Astrocyte (in vitro differentiated cells and primary cell): ENCODE measurements at regions not wholly inside any gene's neighbourhood (a gene's known extent, or its start where the extent isn't known, plus 50 kb on each side); places are given as distances from the start of the nearest gene placed in this dataset.

Experiments used
- DNase-seq: peaks from one replicate; pipeline ENCODE4 v3.0.0-alpha.2; 2010; ENCODE audit warnings: low read depth
- FAIRE-seq: peaks from 2 replicates; lab custom pipeline; 2011; peaks lifted over from hg19 to GRCh38; lab: Jason Lieb, UNC
- H2AFZ ChIP-seq: 2 replicates; pipeline ENCODE4 v1.6.0; 2012; ENCODE audit warnings: low read depth, low read length, inconsistent platforms
- H3K27ac ChIP-seq: 2 replicates; pipeline ENCODE4 v1.5.1; 2011; ENCODE audit warnings: low read depth, low read length, inconsistent platforms
- H3K27me3 ChIP-seq: 2 replicates; pipeline ENCODE4 v1.6.0; 2011; ENCODE audit warnings: low read length, inconsistent platforms; ENCODE audit not compliant: insufficient read depth
- H3K36me3 ChIP-seq: 2 replicates; pipeline ENCODE4 v1.5.1; 2011; ENCODE audit warnings: low read length, inconsistent platforms; ENCODE audit not compliant: insufficient read depth
- H3K4me1 ChIP-seq: 2 replicates; pipeline ENCODE4 v1.5.1; 2011; ENCODE audit warnings: low read length, inconsistent platforms; ENCODE audit not compliant: insufficient read depth
- H3K4me2 ChIP-seq: 2 replicates; pipeline ENCODE4 v1.6.0; 2012; ENCODE audit warnings: low read length, inconsistent platforms
- H3K4me3 ChIP-seq: 2 replicates; pipeline ENCODE4 v1.5.1; 2011; ENCODE audit warnings: low read depth, mild to moderate bottlenecking, low read length, inconsistent platforms; ENCODE audit not compliant: insufficient read depth
- H3K79me2 ChIP-seq: 2 replicates; pipeline ENCODE4 v1.6.0; 2012; ENCODE audit warnings: mild to moderate bottlenecking, low read length, inconsistent platforms; ENCODE audit not compliant: insufficient read depth
- H3K9ac ChIP-seq: 2 replicates; pipeline ENCODE4 v1.6.0; 2012; ENCODE audit warnings: mild to moderate bottlenecking, low read length, inconsistent platforms
- H3K9me3 ChIP-seq: 2 replicates; pipeline ENCODE4 v1.5.1; 2012; ENCODE audit warnings: low read depth, mild to moderate bottlenecking, low read length, inconsistent platforms; ENCODE audit not compliant: insufficient read depth
- H4K20me1 ChIP-seq: 2 replicates; pipeline ENCODE4 v1.6.0; 2012; ENCODE audit warnings: low read length, inconsistent platforms; ENCODE audit not compliant: insufficient read depth
- H3K27ac Mint-ChIP-seq: one replicate; pipeline ENCODE4 v1.8.0; 2021; ENCODE audit warnings: mild to moderate bottlenecking, mixed read lengths; ENCODE audit not compliant: unreplicated experiment
- H3K27me3 Mint-ChIP-seq: one replicate; pipeline ENCODE4 v1.8.0; 2021; ENCODE audit warnings: low read depth, mixed read lengths; ENCODE audit not compliant: unreplicated experiment
- H3K36me3 Mint-ChIP-seq: one replicate; pipeline ENCODE4 v1.8.0; 2021; ENCODE audit warnings: low read depth, mixed read lengths; ENCODE audit not compliant: unreplicated experiment
- H3K4me1 Mint-ChIP-seq: one replicate; pipeline ENCODE4 v1.8.0; 2021; ENCODE audit warnings: low read depth, mixed read lengths; ENCODE audit not compliant: unreplicated experiment
- H3K4me3 Mint-ChIP-seq: one replicate; pipeline ENCODE4 v1.8.0; 2021; ENCODE audit warnings: mild to moderate bottlenecking, moderate library complexity, mixed read lengths; ENCODE audit not compliant: unreplicated experiment
- H3K9me3 Mint-ChIP-seq: one replicate; pipeline ENCODE4 v1.8.0; 2021; ENCODE audit warnings: mild to moderate bottlenecking, mixed read lengths; ENCODE audit not compliant: unreplicated experiment
- EZH2 ChIP-seq: IDR thresholded peaks from 2 replicates; pipeline ENCODE4 v1.6.1; 2012; ENCODE audit warnings: mild to moderate bottlenecking, low read length, inconsistent platforms; ENCODE audit not compliant: insufficient read depth
- TF ChIP-seq, protein P1 (sequence below): IDR thresholded peaks from 2 replicates; pipeline ENCODE4 v1.5.1; 2011; ENCODE audit warnings: low read depth, mild to moderate bottlenecking, inconsistent platforms, low read length, moderate library complexity; ENCODE audit not compliant: insufficient read depth

GRCh38 chr1:114270718-114271117, 117.0 kb upstream of the SYT6 start:
- no peak overlapping the region for H3K27ac ChIP-seq
- H4K20me1 ChIP-seq, result no peaks in the 10 kb centered on the region
- Mint-ChIP-seq H3K27ac (no peak overlapping the region), H3K4me1 (no peaks in the 10 kb centered on the region), H3K4me3 (no peak overlapping the region), H3K27me3 (peaks cover 18% of the 10 kb centered on the region), H3K9me3 (peaks cover 2% of the 10 kb centered on the region), H3K36me3 (no peaks in the 10 kb centered on the region)
- DNase-seq (no peak), FAIRE-seq (no peak)
- no peaks in the 10 kb centered on the region for H3K9me3 ChIP-seq
- peaks cover 12% of the 10 kb centered on the region for H3K27me3 ChIP-seq
- no peak overlapping the region for H3K9ac ChIP-seq
- no peaks in the 10 kb centered on the region for H3K4me1 ChIP-seq
- no peak overlapping the region for H3K4me3 ChIP-seq
- TF ChIP-seq EZH2, result no peak
- TF ChIP-seq, protein P1, sequence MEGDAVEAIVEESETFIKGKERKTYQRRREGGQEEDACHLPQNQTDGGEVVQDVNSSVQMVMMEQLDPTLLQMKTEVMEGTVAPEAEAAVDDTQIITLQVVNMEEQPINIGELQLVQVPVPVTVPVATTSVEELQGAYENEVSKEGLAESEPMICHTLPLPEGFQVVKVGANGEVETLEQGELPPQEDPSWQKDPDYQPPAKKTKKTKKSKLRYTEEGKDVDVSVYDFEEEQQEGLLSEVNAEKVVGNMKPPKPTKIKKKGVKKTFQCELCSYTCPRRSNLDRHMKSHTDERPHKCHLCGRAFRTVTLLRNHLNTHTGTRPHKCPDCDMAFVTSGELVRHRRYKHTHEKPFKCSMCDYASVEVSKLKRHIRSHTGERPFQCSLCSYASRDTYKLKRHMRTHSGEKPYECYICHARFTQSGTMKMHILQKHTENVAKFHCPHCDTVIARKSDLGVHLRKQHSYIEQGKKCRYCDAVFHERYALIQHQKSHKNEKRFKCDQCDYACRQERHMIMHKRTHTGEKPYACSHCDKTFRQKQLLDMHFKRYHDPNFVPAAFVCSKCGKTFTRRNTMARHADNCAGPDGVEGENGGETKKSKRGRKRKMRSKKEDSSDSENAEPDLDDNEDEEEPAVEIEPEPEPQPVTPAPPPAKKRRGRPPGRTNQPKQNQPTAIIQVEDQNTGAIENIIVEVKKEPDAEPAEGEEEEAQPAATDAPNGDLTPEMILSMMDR, result no peak
- no peak overlapping the region for H3K4me2 ChIP-seq
- no peak overlapping the region for H2AFZ ChIP-seq
- H3K36me3 ChIP-seq, result no peaks in the 10 kb centered on the region
- no peaks in the 10 kb centered on the region for H3K79me2 ChIP-seq

DNA sequence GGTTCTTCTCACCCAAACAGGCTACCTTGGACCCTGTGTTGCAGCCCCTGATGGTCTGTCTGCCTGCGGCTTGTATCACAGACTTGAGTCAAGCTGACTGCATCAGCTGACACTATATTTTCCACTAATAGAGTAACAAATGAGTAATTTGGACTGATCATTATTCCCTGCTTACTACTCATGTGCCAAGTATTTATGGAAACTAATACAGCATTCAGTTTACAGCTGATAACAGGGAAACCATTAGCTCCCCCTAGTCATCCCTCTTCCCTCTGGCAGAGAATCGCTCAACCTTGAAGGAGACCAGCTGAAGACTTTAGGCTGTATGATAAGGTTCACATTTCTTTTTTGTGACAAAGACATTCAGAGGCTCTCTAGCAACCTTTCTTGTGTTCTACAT, 116.6 kb upstream of the SYT6 start:
- FAIRE-seq (no peak), DNase-seq (peak; percentile 10)
- H3K27ac ChIP-seq, result no peak overlapping the region
- H3K9ac ChIP-seq, result no peak overlapping the region
- Mint-ChIP-seq H3K9me3 (peaks cover 2% of the 10 kb centered on the region), H3K4me3 (no peak overlapping the region), H3K36me3 (no peaks in the 10 kb centered on the region), H3K4me1 (no peaks in the 10 kb centered on the region), H3K27me3 (peaks cover 21% of the 10 kb centered on the region), H3K27ac (no peak overlapping the region)
- TF ChIP-seq, protein P1, result no peak
- no peak for TF ChIP-seq EZH2
- H3K4me1 ChIP-seq, result no peaks in the 10 kb centered on the region
- no peaks in the 10 kb centered on the region for H4K20me1 ChIP-seq
- H3K4me3 ChIP-seq, result no peak overlapping the region
- peaks cover 10% of the 10 kb centered on the region for H3K27me3 ChIP-seq
- H3K36me3 ChIP-seq, result no peaks in the 10 kb centered on the region
- H3K9me3 ChIP-seq, result no peaks in the 10 kb centered on the region
- H3K79me2 ChIP-seq, result no peaks in the 10 kb centered on the region
- H2AFZ ChIP-seq, result no peak overlapping the region
- H3K4me2 ChIP-seq, result no peak overlapping the region

- peaks cover 7% of the 10 kb centered on the region for H3K27me3 ChIP-seq
- H3K27ac Mint-ChIP-seq, result no peak overlapping the region
- H3K36me3 Mint-ChIP-seq, result no peaks in the 10 kb centered on the region
- no peak overlapping the region for H3K4me3 Mint-ChIP-seq
- H3K79me2 ChIP-seq, result no peaks in the 10 kb centered on the region
- no peak overlapping the region for H3K27ac ChIP-seq
- no peaks in the 10 kb centered on the region for H3K36me3 ChIP-seq
- no peaks in the 10 kb centered on the region for H3K9me3 ChIP-seq
- H3K9me3 Mint-ChIP-seq, result peaks cover 2% of the 10 kb centered on the region
- H4K20me1 ChIP-seq, result no peaks in the 10 kb centered on the region
- FAIRE-seq (no peak), DNase-seq (no peak)
- no peaks in the 10 kb centered on the region for H3K4me1 ChIP-seq
- no peak overlapping the region for H2AFZ ChIP-seq
- H3K27me3 Mint-ChIP-seq, result peaks cover 23% of the 10 kb centered on the region
- no peaks in the 10 kb centered on the region for H3K4me1 Mint-ChIP-seq
- no peak overlapping the region for H3K4me3 ChIP-seq
- TF ChIP-seq EZH2, result no peak
- TF ChIP-seq, protein P1, result no peak
- H3K4me2 ChIP-seq, result no peak overlapping the region
- H3K9ac ChIP-seq, result no peak overlapping the region
Observed at GRCh38 chr1:114269539-114269938, 115.9 kb upstream of the SYT6 start.
